GM12872 (cell line): ENCODE measurements at regions not wholly inside any gene's neighbourhood (a gene's known extent, or its start where the extent isn't known, plus 50 kb on each side); places are given as distances from the start of the nearest gene placed in this dataset.

Experiments used
- CTCF ChIP-seq: IDR thresholded peaks from 3 replicates; pipeline ENCODE4 v1.5.1; 2011; ENCODE audit warnings: low read depth, mild to moderate bottlenecking, low read length, moderate library complexity; ENCODE audit not compliant: insufficient read depth

DNA sequence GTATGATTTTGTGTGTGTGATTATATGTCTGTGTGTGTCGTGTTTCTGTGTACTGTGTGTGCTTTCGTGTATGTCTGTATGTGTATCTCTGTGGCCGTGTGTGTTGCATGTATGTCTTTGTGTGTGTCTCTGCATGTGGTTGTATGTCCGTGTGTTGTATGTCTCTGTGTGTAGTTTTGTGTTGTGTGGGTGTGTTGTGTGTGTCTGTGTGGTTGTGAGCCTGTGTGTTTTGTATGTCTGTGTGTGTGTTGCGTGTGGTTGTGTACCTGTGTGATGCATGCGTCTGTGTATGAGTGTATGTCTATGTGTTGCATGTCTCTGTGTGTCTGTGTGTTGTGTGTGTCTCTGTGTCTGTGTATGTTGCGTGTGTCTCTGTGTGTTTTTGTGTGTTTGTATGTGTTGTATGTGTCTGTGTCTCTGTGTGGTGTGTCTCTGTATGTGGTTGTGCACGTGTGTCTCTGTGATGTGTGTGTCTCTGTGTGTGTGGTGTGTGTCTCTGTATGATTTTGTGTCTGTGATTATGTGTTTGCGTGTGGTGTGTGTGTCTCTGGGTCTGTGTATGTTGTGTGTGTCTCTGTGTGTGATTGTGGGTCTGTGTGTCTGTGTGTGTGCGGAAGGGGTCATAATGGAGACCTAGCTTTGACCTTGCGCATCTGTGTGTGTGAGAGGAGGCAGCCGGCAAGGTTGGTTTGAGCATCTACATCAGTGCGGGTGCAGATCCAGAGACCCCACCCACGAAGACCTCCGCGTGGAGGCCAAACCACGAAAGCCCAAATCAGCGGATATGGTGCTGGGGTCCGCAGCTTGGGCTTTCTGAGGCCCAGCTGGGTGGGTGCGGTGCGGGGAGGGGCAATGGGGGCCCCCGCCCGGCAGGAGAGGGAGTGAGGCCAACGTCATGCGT lies 212.6 kb upstream of the GSE1 start:
- no peak for TF ChIP-seq CTCF

- TF ChIP-seq CTCF = no peak
Measured at GRCh38 chr16:85401370-85401916, 211.7 kb upstream of the GSE1 start.

DNA sequence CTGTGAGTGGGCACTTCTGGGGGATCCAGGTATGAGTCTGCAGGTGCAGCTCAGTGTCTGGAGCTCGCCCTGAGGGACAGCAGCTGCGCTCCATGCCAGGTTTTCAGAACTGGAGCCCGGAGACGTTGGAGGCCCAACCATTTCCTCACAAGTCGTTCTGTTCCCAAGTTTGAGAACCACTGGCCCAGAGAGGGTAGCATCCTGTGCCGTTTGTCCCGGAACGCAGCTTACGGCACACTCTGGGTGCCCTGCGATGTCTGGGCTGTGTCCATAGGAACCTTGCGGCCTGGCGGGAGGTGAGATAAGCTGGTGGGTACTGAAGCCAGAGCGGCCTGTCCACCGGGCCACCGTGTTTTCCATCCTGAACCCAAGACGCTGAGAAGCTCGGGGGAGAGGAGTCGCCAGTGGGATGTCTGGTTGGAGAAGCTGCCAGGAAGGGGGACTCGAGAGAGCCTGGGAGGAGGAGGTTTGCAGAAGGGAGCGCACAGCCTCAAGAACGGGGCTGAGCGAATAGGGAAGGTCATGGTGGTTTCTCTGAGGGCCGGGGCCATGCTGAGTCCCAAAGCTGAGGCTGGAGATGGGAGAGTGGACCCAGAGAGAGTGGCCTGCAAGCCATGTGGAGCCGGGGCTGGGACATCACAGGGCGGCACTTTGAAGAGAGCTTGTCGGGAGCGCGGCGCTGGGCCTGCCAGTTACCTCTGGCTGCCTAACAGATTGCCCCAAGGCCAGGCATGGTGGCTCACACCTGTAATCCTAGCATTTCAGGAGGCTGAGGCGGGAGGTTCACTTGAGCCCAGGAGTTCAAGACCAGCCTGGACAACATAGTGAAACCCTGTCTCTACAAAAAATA lies 211.0 kb upstream of the GSE1 start:
- TF ChIP-seq CTCF = no peak

DNA sequence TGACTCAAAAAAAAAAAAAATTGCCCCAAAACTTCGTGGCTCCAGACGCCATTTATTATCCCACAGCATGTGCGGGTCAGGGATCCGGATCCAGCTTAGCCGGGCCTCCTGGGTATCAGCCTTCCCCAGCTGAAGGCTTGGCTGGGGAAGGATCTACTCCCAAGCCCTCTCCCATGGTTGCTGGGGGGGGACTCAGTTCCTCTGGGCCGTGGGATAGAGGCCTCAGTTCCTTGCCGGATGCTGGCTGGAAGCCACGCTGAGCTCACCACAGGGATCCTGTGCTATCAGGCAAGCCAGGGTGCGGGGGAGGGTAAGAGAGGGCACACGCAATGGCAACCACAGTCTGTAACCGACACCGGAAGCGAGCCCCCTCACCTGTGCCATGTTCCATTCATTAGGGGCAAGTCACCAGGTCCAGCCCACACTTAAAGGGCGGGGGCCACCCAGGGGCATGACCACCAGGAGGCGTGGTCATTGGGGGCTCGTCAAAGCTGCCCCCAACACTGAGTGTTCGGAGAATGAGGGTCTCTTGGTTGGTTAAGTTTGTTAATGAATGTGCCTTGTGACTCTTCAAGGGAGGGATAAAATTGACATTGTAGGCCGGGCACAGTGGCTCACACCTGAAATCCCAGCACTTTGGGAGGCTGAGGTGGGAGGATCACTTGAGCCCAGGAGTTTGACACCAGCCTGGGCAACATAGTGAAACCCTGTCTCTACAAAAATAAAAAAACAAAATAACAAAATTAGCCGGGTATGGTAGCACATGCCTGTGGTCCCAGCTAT lies 210.0 kb upstream of the GSE1 start:
- no peak for TF ChIP-seq CTCF

DNA sequence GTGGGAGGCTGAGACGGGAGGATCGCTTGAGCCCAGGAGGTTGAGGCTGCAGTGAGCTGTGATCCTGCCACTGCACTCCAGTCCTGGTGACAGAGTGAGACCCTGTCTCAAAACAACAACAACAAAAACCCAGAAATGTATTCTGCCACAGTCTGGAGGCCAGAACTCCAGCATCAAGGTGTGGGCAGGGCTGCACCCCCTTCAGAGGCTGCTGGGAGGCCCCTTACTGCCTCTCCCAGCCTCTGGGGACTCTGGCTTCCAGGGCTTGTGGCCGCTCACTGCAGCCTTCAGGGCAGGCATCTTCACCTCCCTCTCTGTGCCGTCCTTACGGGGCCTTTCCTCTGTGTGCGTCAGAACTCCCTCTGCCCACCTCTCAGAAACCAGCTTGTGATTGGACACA lies 209.4 kb upstream of the GSE1 start:
- no peak for TF ChIP-seq CTCF

GRCh38 chr16:85412911-85413520 lies 200.1 kb upstream of the GSE1 start:
- no peak for TF ChIP-seq CTCF
